SU-DHL-6 (cell line): ENCODE measurements at regions not wholly inside any gene's neighbourhood (a gene's known extent, or its start where the extent isn't known, plus 50 kb on each side); places are given as distances from the start of the nearest gene placed in this dataset.

Experiments used
- H2AFZ ChIP-seq: fragments of 200-600 bp; sonication (generic); 2 replicates; pipeline ENCODE4 v1.6.1; 2014; ENCODE audit warnings: low read depth, mild to moderate bottlenecking, moderate library complexity, mixed read lengths, antibody characterized with exemption, low read length; ENCODE audit not compliant: severe bottlenecking
- H3F3A ChIP-seq: fragments of 200-600 bp; shearing (Covaris generic); 2 replicates; pipeline ENCODE4 v1.6.0; 2016; ENCODE audit warnings: antibody characterized with exemption, mild to moderate bottlenecking; ENCODE audit not compliant: insufficient read depth
- H3K27ac ChIP-seq: fragments of 200-600 bp; sonication (generic); 2 replicates; pipeline ENCODE4 v1.5.1; 2016; ENCODE audit warnings: low read depth, mild to moderate bottlenecking, low read length, moderate library complexity, mixed read lengths
- H3K27me3 ChIP-seq: fragments of 200-600 bp; sonication (generic), shearing (Covaris generic); 2 replicates; pipeline ENCODE4 v1.6.0; 2014; ENCODE audit warnings: mild to moderate bottlenecking, low read length
- H3K36me3 ChIP-seq: fragments of 200-600 bp; sonication (generic); 2 replicates; pipeline ENCODE4 v1.6.1; 2014; ENCODE audit warnings: mild to moderate bottlenecking, low read length, mixed read lengths
- H3K4me2 ChIP-seq: fragments of 300-600, 200-600 bp; shearing (Covaris generic), sonication (generic); 2 replicates; pipeline ENCODE4 v1.6.0; 2014; ENCODE audit warnings: low read length, low read depth, mild to moderate bottlenecking; ENCODE audit not compliant: poor library complexity, severe bottlenecking
- H3K4me3 ChIP-seq: fragments of 200-600 bp; sonication (generic); 2 replicates; pipeline ENCODE4 v1.5.1; 2014; ENCODE audit warnings: antibody characterized with exemption, low read length, mild to moderate bottlenecking, mixed read lengths; ENCODE audit not compliant: insufficient read depth, poor library complexity, severe bottlenecking
- H3K79me2 ChIP-seq: fragments of 200-600 bp; sonication (generic); 2 replicates; pipeline ENCODE4 v1.6.1; 2014; ENCODE audit warnings: mild to moderate bottlenecking, low read length, moderate library complexity; ENCODE audit not compliant: insufficient read depth
- H3K9ac ChIP-seq: fragments of 200-600 bp; sonication (generic); 2 replicates; pipeline ENCODE4 v1.7.0; 2014; ENCODE audit warnings: mild to moderate bottlenecking, low read length
- H3K9me2 ChIP-seq: fragments of 200-600 bp; sonication (generic); replicated peaks from 2 replicates; pipeline ENCODE4 v1.6.1; 2014; ENCODE audit warnings: low read length; ENCODE audit not compliant: insufficient read depth
- H3K9me3 ChIP-seq: fragments of 200-600 bp; sonication (generic); 2 replicates; pipeline ENCODE4 v1.6.1; 2014; ENCODE audit warnings: low read length, mixed read lengths; ENCODE audit not compliant: insufficient read depth
- H4K20me1 ChIP-seq: fragments of 200-600 bp; sonication (generic); 2 replicates; pipeline ENCODE4 v1.6.1; 2014; ENCODE audit warnings: low read depth, mild to moderate bottlenecking, antibody characterized with exemption, low read length, moderate library complexity, mixed read lengths
- EZH2phosphoT487 ChIP-seq: fragments of 200-600 bp; sonication (generic), shearing (Covaris generic); conservative IDR thresholded peaks from 2 replicates; pipeline ENCODE4 v1.6.1; 2018; ENCODE audit warnings: mild to moderate bottlenecking, antibody characterized with exemption, low read length, moderate library complexity, mixed read lengths
- TF ChIP-seq, protein P1 (sequence below): fragments of 200-600 bp; sonication (generic); IDR thresholded peaks from one replicate; pipeline ENCODE4 v1.5.1; 2017; ENCODE audit warnings: antibody characterized with exemption, mild to moderate bottlenecking, low read length, moderate library complexity; ENCODE audit not compliant: insufficient read depth, poor library complexity, severe bottlenecking

DNA sequence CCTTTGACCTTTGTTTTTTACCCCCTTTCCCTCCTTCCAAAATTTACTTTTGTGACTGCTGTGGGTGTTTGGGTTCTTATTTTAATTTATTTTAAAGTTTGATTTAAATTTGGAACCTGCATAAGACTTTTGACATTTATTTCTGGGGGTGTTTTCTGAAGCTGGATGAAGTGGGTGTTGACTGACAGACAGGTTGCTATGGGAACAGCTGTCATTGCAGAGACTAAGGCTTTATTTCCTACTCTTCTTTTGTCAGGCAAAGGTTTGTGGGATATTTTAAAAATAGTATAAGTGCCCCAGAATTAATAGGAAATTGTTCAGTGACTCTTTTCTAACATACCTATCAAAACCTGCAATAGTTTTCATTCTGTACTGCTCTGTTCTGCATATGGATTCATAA is 290.8 kb upstream of the ESRRG start:
- no peaks in the 10 kb centered on the region for H3K9me2 ChIP-seq
- H3K9me3 ChIP-seq, result no peaks in the 10 kb centered on the region
- no peaks in the 10 kb centered on the region for H3K79me2 ChIP-seq
- H3K4me2 ChIP-seq, result no peak overlapping the region
- no peaks in the 10 kb centered on the region for H4K20me1 ChIP-seq
- H2AFZ ChIP-seq, result no peak overlapping the region
- H3K36me3 ChIP-seq, result no peaks in the 10 kb centered on the region
- no peak overlapping the region for H3K27ac ChIP-seq
- H3F3A ChIP-seq, result no peaks in the 10 kb centered on the region
- no peaks in the 10 kb centered on the region for H3K27me3 ChIP-seq
- TF ChIP-seq, protein P1, sequence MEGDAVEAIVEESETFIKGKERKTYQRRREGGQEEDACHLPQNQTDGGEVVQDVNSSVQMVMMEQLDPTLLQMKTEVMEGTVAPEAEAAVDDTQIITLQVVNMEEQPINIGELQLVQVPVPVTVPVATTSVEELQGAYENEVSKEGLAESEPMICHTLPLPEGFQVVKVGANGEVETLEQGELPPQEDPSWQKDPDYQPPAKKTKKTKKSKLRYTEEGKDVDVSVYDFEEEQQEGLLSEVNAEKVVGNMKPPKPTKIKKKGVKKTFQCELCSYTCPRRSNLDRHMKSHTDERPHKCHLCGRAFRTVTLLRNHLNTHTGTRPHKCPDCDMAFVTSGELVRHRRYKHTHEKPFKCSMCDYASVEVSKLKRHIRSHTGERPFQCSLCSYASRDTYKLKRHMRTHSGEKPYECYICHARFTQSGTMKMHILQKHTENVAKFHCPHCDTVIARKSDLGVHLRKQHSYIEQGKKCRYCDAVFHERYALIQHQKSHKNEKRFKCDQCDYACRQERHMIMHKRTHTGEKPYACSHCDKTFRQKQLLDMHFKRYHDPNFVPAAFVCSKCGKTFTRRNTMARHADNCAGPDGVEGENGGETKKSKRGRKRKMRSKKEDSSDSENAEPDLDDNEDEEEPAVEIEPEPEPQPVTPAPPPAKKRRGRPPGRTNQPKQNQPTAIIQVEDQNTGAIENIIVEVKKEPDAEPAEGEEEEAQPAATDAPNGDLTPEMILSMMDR, result no peak
- no peak for TF ChIP-seq EZH2phosphoT487
- no peak overlapping the region for H3K4me3 ChIP-seq
- H3K9ac ChIP-seq, result no peak overlapping the region

DNA sequence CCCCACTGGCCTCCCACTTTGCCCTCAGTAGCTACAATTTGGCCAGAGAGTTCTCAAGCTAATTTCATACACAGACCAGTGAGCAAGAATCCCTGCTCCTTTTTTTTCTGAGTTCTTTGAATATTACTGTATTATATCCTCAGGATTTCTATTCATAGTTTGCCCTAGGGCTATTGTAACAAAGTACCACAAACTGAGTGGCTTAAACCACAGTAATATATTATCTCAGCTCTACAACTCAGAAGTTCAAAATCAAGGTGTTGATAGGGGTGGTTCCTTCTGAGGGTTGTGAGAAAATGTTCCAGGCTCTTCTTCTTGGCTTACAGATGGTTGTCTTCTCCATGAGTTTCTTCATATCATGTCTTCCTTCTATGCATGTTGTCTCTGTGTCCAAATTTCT is 289.4 kb upstream of the ESRRG start:
- Histone ChIP-seq H3K27ac (no peak overlapping the region), H3K9me3 (no peaks in the 10 kb centered on the region), H2AFZ (no peak overlapping the region), H3K4me2 (no peak overlapping the region), H3K4me3 (no peak overlapping the region), H3K79me2 (no peaks in the 10 kb centered on the region), H3K27me3 (no peaks in the 10 kb centered on the region), H3K9ac (no peak overlapping the region), H3F3A (no peaks in the 10 kb centered on the region), H3K9me2 (no peaks in the 10 kb centered on the region), H4K20me1 (no peaks in the 10 kb centered on the region), H3K36me3 (no peaks in the 10 kb centered on the region)
- no peak for TF ChIP-seq EZH2phosphoT487
- TF ChIP-seq, protein P1, result no peak

DNA sequence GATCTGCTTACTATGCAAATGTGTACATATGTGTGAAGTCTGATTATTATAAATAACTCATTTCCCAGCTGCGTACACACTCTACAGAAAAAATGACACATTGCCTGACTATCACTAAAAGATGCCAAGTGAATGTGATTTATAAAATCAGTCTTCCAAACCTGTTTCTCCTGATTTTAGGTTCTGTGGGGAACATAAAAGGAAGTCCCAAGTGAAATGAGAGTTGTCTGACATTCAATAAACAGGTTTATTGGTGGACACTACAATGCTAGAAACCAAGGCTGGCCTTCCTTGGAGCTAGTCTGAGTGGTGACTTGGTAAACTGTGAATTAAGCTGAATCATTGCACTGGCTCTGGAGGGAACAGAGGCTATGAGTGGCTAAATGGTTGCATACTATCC is 287.9 kb upstream of the ESRRG start:
- no peak overlapping the region for H2AFZ ChIP-seq
- H3K4me2 ChIP-seq, result no peak overlapping the region
- no peak overlapping the region for H3K4me3 ChIP-seq
- H3K79me2 ChIP-seq, result no peaks in the 10 kb centered on the region
- no peaks in the 10 kb centered on the region for H3K36me3 ChIP-seq
- H3K9ac ChIP-seq, result no peak overlapping the region
- no peaks in the 10 kb centered on the region for H3K9me3 ChIP-seq
- H4K20me1 ChIP-seq, result no peaks in the 10 kb centered on the region
- H3K27ac ChIP-seq, result no peak overlapping the region
- TF ChIP-seq, protein P1, result no peak
- TF ChIP-seq EZH2phosphoT487, result no peak
- H3K27me3 ChIP-seq, result no peaks in the 10 kb centered on the region
- no peaks in the 10 kb centered on the region for H3F3A ChIP-seq
- H3K9me2 ChIP-seq, result no peaks in the 10 kb centered on the region

DNA sequence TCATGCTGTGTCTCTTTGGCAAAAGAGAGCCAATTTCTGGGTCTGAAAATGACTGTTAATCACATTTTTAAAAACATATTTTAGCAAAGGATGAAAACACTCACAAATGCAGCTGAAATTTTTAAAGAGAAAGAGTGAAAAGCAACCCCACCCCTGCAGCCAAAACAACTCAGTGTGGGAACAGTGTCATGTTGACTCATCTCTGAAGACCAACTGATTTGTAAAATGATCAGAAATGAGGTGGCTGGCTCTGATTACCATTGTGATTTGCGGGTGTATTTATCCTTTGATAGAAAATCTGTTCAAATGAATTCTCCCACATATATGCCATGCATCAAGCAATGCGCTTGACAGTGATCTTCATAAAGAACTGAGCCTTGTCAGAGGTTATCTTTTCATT is 287.0 kb upstream of the ESRRG start:
- Histone ChIP-seq H3K4me3 (no peak overlapping the region), H3K9me2 (no peaks in the 10 kb centered on the region), H3K79me2 (no peaks in the 10 kb centered on the region), H3F3A (no peaks in the 10 kb centered on the region), H3K4me2 (no peak overlapping the region), H3K9me3 (no peaks in the 10 kb centered on the region), H4K20me1 (no peaks in the 10 kb centered on the region), H3K27ac (no peak overlapping the region), H2AFZ (no peak overlapping the region), H3K9ac (no peak overlapping the region), H3K36me3 (no peaks in the 10 kb centered on the region), H3K27me3 (no peaks in the 10 kb centered on the region)
- TF ChIP-seq, protein P1, result no peak
- TF ChIP-seq EZH2phosphoT487, result no peak
